ENCODE measurements at regions not wholly inside any gene's neighbourhood (a gene's known extent, or its start where the extent isn't known, plus 50 kb on each side); places are given as distances from the start of the nearest gene placed in this dataset.

- no peak overlapping the region for H3K27ac Mint-ChIP-seq
- no peak for DNase-seq
- H3K27me3 Mint-ChIP-seq (ENCODE audit: insufficient read depth), result no peaks in the 10 kb centered on the region
- no peak for TF ChIP-seq CTCF (IDR thresholded peaks at IDR 0.05)
- H3K9me3 Mint-ChIP-seq, result peaks cover 23% of the 10 kb centered on the region; the same call in 1 of the 2 replicates
- H3K4me3 Mint-ChIP-seq, result no peak overlapping the region
- no peaks in the 10 kb centered on the region for H3K36me3 Mint-ChIP-seq (ENCODE audit: low read depth)
- no peaks in the 10 kb centered on the region for H3K4me1 Mint-ChIP-seq (ENCODE audit: low read depth)
These were observed 652.1 kb downstream of the LRRC70 start for GRCh38 chr5:63230754-63231153.

- Mint-ChIP-seq H3K27me3 (ENCODE audit: insufficient read depth) (no peaks in the 10 kb centered on the region), H3K4me3 (no peak overlapping the region), H3K36me3 (ENCODE audit: low read depth) (no peaks in the 10 kb centered on the region), H3K4me1 (ENCODE audit: low read depth) (no peaks in the 10 kb centered on the region), H3K9me3 (peaks cover 23% of the 10 kb centered on the region; the same call in 1 of the 2 replicates), H3K27ac (no peak overlapping the region)
- no peak for DNase-seq
- no peak for TF ChIP-seq CTCF (IDR thresholded peaks at IDR 0.05)
These were observed 649.5 kb downstream of the LRRC70 start for GRCh38 chr5:63228154-63228553.

GRCh38 chr5:63220244-63220643 is 641.6 kb downstream of the LRRC70 start:
- no peak for TF ChIP-seq CTCF (IDR thresholded peaks at IDR 0.05)
- H3K4me1 Mint-ChIP-seq (ENCODE audit: low read depth), result no peaks in the 10 kb centered on the region
- no peak overlapping the region for H3K27ac Mint-ChIP-seq
- H3K9me3 Mint-ChIP-seq, result peaks cover 10% of the 10 kb centered on the region
- H3K36me3 Mint-ChIP-seq (ENCODE audit: low read depth), result no peaks in the 10 kb centered on the region
- H3K4me3 Mint-ChIP-seq, result no peak overlapping the region
- no peaks in the 10 kb centered on the region for H3K27me3 Mint-ChIP-seq (ENCODE audit: insufficient read depth)
- no peak for DNase-seq

- no peaks in the 10 kb centered on the region for H3K27me3 Mint-ChIP-seq (ENCODE audit: insufficient read depth)
- H3K36me3 Mint-ChIP-seq (ENCODE audit: low read depth), result peaks cover 4% of the 10 kb centered on the region; the same call in 1 of the 2 replicates
- no peaks in the 10 kb centered on the region for H3K4me1 Mint-ChIP-seq (ENCODE audit: low read depth)
- peaks cover 25% of the 10 kb centered on the region for H3K9me3 Mint-ChIP-seq
- TF ChIP-seq CTCF (IDR thresholded peaks at IDR 0.05), result no peak
- no peak for DNase-seq
- H3K27ac Mint-ChIP-seq, result no peak overlapping the region
- no peak overlapping the region for H3K4me3 Mint-ChIP-seq
These were observed 638.8 kb downstream of the LRRC70 start for GRCh38 chr5:63217422-63217821.

DNA sequence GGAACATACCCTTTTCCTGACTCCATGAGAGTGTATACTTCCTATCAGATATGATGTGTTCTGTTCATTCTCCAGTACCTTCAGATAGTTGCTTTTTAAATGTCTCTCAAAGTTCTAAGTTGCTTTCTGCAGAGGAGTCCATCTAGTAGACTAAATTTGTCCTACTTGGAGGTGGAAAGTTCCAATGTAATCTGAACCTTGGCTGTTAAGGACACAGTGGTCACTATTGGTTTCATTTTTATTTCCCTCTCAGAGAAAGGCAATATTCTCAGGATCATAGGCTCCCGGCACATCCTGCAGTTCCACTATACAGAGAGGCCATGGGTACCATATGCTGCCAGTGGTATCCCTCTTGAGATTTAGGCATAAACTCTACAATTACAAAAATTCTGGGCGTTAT is 634.6 kb downstream of the LRRC70 start:
- Mint-ChIP-seq H3K4me3 (no peak overlapping the region), H3K36me3 (ENCODE audit: low read depth) (peaks cover 4% of the 10 kb centered on the region; the same call in 1 of the 2 replicates)
- DNase-seq, result no peak

More for the DNA sequence above, 634.6 kb downstream of the LRRC70 start:
- Mint-ChIP-seq H3K4me1 (ENCODE audit: low read depth) (no peaks in the 10 kb centered on the region), H3K27me3 (ENCODE audit: insufficient read depth) (no peaks in the 10 kb centered on the region), H3K27ac (no peak overlapping the region), H3K9me3 (peaks cover 21% of the 10 kb centered on the region)
- TF ChIP-seq CTCF (IDR thresholded peaks at IDR 0.05), result no peak
